ENCODE measurements at regions not wholly inside any gene's neighbourhood (a gene's known extent, or its start where the extent isn't known, plus 50 kb on each side); places are given as distances from the start of the nearest gene placed in this dataset.
"Not testable (repeated sequence)": the region's sequence is repeated elsewhere in the genome, so short reads cannot be mapped to it uniquely, and the experiment has no call there.

- no peak for DNase-seq (ENCODE audit: low read depth)
- H3K4me3 ChIP-seq (ENCODE audit: low read depth, low read length): no peak overlapping the region
- TF ChIP-seq, protein P1, sequence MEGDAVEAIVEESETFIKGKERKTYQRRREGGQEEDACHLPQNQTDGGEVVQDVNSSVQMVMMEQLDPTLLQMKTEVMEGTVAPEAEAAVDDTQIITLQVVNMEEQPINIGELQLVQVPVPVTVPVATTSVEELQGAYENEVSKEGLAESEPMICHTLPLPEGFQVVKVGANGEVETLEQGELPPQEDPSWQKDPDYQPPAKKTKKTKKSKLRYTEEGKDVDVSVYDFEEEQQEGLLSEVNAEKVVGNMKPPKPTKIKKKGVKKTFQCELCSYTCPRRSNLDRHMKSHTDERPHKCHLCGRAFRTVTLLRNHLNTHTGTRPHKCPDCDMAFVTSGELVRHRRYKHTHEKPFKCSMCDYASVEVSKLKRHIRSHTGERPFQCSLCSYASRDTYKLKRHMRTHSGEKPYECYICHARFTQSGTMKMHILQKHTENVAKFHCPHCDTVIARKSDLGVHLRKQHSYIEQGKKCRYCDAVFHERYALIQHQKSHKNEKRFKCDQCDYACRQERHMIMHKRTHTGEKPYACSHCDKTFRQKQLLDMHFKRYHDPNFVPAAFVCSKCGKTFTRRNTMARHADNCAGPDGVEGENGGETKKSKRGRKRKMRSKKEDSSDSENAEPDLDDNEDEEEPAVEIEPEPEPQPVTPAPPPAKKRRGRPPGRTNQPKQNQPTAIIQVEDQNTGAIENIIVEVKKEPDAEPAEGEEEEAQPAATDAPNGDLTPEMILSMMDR (IDR thresholded peaks at IDR 0.05; ENCODE audit: control insufficient read depth, extremely low read depth, insufficient read depth): no peak
Measured at GRCh38 chr2:44087714-44088092, 81.0 kb upstream of the PPM1B start.

- not testable (repeated sequence) for H3K4me3 ChIP-seq (ENCODE audit: low read depth, low read length); DNase-seq (ENCODE audit: low read depth)
Measured at GRCh38 chr2:44092519-44092918, 76.2 kb upstream of the PPM1B start.

DNA sequence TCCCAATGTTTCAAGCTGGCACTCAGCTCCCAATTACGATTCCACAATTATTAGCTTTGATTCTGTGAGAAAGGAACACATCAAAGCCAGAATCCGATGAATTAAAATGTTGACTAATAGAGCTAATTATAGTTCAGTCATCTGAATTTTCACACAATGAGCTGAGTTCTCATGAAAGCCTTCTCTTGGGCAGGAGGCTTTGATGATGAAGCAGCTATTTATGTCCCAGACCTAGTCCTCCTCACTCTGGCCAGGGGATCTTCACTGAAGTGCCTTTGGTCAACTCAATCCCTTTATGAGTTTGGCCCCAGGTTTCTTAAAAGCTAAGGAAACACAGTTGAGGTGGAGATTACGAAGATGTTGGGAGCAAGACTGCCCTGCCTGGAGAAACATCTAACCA, 74.7 kb upstream of the PPM1B start:
- TF ChIP-seq, protein P1 (IDR thresholded peaks at IDR 0.05; ENCODE audit: control insufficient read depth, extremely low read depth, insufficient read depth): no peak
- H3K4me3 ChIP-seq (ENCODE audit: low read depth, low read length): no peak overlapping the region
- no peak for DNase-seq (ENCODE audit: low read depth)

GRCh38 chr2:44097322-44097907, 71.3 kb upstream of the PPM1B start:
- H3K4me3 ChIP-seq (ENCODE audit: low read depth, low read length): no peak overlapping the region
- TF ChIP-seq, protein P1 (IDR thresholded peaks at IDR 0.05; ENCODE audit: control insufficient read depth, extremely low read depth, insufficient read depth): no peak
- no peak for DNase-seq (ENCODE audit: low read depth)

GRCh38 chr2:44098050-44098449, 70.6 kb upstream of the PPM1B start:
- TF ChIP-seq, protein P1 (IDR thresholded peaks at IDR 0.05; ENCODE audit: control insufficient read depth, extremely low read depth, insufficient read depth): no peak
- no peak overlapping the region for H3K4me3 ChIP-seq (ENCODE audit: low read depth, low read length)
- DNase-seq (ENCODE audit: low read depth): no peak

DNA sequence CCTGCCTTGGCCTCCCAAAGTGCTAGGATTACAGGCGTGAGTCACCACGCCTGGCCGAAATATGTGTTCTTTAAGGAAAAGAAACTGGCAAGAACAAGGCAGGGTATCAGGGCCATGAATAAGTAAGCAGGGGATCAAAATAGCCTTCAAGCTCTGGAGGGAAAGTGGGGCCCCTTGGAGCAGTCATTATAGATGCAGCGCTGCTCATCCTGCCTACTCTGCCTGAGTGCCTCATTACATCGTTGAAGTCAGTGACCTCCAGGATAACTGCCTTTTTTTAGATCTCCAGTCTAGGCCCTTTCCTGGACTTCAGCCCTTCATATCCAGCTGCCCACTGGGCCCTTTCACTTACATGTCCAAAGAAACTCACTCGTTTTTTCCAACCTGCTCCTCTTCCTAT, 69.8 kb upstream of the PPM1B start:
- DNase-seq (ENCODE audit: low read depth): no peak
- TF ChIP-seq, protein P1 (IDR thresholded peaks at IDR 0.05; ENCODE audit: control insufficient read depth, extremely low read depth, insufficient read depth): no peak

GRCh38 chr2:44100351-44100750, 68.3 kb upstream of the PPM1B start:
- no peak for DNase-seq (ENCODE audit: low read depth)
- TF ChIP-seq, protein P1 (IDR thresholded peaks at IDR 0.05; ENCODE audit: control insufficient read depth, extremely low read depth, insufficient read depth): no peak
- H3K4me3 ChIP-seq (ENCODE audit: low read depth, low read length): no peak overlapping the region

More for the DNA sequence above, 69.8 kb upstream of the PPM1B start:
- H3K4me3 ChIP-seq (ENCODE audit: low read depth, low read length): no peak overlapping the region
